GM10266 (cell line): ENCODE measurements at regions not wholly inside any gene's neighbourhood (a gene's known extent, or its start where the extent isn't known, plus 50 kb on each side); places are given as distances from the start of the nearest gene placed in this dataset.

ENCODE experiments used
- DNase-seq: peaks from one replicate; pipeline ENCODE4 v3.0.0; 2012; ENCODE audit errors: extremely low spot score
- TF ChIP-seq, protein P1 (sequence below): IDR thresholded peaks from 2 replicates; pipeline ENCODE4 v1.5.1; 2012; ENCODE audit warnings: mild to moderate bottlenecking, low read depth; ENCODE audit not compliant: control insufficient read depth, insufficient read depth; ENCODE audit errors: missing control alignments

DNA sequence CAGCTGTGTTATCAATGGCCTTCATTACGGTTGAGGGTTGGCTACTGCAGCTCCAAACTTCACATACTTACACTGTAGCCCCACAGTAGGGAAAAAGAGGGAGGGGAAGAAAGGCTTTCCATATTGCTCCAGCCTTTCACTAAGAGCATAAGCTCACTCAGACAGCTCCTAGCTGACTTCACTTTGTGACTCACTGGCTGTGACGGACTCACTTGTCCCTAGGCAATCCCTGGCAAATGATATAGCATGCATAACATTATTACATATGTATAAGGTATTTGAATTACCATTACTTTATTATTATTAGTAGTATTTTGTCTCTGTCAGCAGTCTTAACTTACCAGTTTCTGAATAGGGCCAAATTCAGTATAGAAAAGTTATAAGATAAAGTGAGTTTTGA, 350.7 kb downstream of the RMST start:
- no peak for DNase-seq
- TF ChIP-seq, protein P1, sequence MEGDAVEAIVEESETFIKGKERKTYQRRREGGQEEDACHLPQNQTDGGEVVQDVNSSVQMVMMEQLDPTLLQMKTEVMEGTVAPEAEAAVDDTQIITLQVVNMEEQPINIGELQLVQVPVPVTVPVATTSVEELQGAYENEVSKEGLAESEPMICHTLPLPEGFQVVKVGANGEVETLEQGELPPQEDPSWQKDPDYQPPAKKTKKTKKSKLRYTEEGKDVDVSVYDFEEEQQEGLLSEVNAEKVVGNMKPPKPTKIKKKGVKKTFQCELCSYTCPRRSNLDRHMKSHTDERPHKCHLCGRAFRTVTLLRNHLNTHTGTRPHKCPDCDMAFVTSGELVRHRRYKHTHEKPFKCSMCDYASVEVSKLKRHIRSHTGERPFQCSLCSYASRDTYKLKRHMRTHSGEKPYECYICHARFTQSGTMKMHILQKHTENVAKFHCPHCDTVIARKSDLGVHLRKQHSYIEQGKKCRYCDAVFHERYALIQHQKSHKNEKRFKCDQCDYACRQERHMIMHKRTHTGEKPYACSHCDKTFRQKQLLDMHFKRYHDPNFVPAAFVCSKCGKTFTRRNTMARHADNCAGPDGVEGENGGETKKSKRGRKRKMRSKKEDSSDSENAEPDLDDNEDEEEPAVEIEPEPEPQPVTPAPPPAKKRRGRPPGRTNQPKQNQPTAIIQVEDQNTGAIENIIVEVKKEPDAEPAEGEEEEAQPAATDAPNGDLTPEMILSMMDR = no peak

DNA sequence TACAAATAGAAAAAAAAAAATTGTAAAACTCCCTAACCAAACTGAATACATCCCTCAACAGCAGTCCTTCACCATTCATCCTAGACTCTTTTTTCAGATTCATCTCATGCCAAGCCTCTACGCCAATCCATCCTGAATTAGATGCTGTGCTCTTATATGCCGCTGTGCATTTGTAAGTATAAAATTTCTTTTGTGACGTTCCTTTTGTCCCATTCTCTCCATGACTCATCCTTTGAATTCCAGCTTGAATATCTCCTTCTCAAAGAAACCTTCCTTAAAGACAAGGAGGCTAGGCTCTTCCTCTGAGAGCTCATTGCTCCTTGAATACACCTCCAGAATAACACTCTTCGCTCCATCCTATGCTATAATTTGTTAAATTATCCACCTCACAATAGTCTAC, 359.2 kb downstream of the RMST start:
- TF ChIP-seq, protein P1 = no peak
- DNase-seq = no peak

DNA sequence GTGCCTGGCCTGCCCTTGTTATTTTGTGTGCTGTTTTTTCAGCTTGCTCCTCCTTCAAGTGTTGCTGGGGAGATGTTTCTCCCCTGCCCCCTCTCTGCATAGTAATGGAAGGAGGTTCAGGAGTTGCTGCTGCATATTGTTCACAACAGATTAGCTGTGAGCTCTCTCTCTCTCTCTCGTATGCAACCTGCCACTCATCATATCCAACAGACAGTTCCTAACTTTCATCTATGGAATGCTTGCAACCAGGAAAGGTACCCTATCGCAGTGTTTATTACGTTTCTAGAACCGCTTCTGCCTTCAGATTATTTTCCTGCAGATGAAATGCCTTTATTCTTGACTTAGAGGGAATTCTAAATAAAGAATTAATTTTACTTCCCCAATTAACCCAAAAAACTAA, 372.9 kb downstream of the RMST start:
- no peak for DNase-seq
- TF ChIP-seq, protein P1 = no peak

DNA sequence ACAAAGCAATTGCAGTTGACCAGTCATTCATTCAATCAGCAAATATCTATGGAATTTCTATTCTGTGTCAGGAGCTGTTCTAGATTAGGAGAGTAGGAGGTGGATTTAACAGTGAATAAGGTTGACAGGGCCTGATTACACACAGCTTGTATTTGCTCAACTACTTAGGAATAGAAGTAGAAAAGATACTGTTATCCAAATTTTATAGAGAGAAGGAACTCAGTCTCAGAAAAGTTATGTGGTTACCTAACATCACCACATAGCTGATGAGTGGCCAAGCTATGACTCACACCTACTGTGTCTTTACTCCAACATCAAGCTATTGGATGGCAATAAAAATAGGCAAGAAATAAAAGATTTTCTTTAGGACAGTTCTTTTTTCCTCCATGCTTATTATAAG, 374.8 kb downstream of the RMST start:
- TF ChIP-seq, protein P1 = no peak

DNA sequence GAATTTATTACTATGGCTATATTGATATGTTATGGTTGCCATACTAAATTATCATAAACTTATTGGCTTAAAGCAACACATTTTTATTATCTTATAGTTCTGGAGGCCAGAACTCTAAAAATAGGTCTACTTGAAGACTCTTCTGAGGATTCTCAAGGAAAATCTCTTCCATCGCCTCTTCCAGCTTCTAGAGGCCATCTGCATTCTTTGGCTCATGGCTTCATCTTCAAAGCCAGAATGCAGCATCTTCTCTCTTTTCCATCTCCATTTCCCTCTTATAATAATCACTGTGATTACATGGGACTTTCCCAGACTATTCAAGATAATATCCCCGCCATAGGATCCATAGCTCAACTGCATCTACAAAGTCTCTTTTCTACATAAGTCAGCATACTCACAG, 385.4 kb downstream of the RMST start:
- TF ChIP-seq, protein P1 = no peak
- no peak for DNase-seq

More for the DNA sequence above, 374.8 kb downstream of the RMST start:
- DNase-seq = no peak

DNA sequence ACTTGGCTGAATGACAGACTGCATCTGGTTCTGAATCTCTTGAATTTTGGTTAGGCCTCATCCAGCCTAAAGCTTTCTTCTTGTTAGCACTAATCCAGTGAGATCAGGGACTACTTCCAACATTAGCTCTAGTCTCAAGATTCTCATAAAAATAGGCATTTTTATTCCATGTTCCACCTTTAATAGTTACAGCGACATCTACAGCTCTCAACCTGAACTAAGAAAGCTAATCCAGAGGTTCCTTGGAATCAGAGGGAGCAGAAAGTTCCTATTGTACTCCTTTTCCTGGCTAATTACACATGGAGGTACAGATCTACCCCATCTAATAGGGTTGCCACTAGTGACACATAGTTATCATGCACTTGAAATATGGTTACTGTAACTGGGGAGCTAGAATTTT, 391.9 kb downstream of the RMST start:
- TF ChIP-seq, protein P1 = no peak

DNA sequence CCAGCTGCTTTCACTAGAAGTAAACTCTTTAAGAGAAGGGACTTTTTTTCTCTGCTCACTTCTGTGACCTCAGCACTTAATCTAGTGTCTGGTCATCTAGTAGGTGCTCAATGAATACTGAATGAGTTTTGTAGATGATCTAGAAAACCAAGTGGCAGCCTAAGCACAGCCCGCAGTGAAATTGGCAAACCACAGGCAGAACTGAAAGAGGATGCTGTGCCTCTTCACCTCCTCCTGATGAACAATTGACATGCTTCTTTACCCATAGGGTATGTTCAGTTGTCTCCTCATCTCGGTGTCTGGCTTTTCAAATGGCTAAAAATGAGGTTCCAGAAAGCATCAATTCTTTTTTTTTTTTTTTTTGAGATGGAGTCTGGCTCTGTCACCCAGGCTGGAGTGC, 399.5 kb downstream of the RMST start:
- no peak for DNase-seq
- TF ChIP-seq, protein P1 = no peak

More for the DNA sequence above, 391.9 kb downstream of the RMST start:
- no peak for DNase-seq
